Hepatocyte (in vitro differentiated cells): ENCODE measurements at regions not wholly inside any gene's neighbourhood (a gene's known extent, or its start where the extent isn't known, plus 50 kb on each side); places are given as distances from the start of the nearest gene placed in this dataset.

Source experiments
- DNase-seq: peaks from one replicate; pipeline ENCODE4 v3.0.0-alpha.2; 2016; ENCODE audit warnings: low spot score
- H2AFZ ChIP-seq: fragments of 200-600 bp; sonication (generic); 2 replicates; pipeline ENCODE4 v1.6.0; 2016; ENCODE audit warnings: antibody characterized with exemption, mild to moderate bottlenecking
- H3K27ac ChIP-seq: fragments of 200-600 bp; sonication (generic); 2 replicates; pipeline ENCODE4 v1.5.1; 2016; ENCODE audit warnings: mild to moderate bottlenecking
- H3K27me3 ChIP-seq: fragments of 200-600 bp; sonication (generic); 2 replicates; pipeline ENCODE4 v1.6.1; 2016
- H3K36me3 ChIP-seq: fragments of 200-600 bp; sonication (generic); replicated peaks from 2 replicates; pipeline ENCODE4 v1.5.1; 2016; ENCODE audit warnings: low read depth; ENCODE audit not compliant: insufficient read depth
- H3K4me1 ChIP-seq: fragments of 200-600 bp; sonication (generic); 2 replicates; pipeline ENCODE4 v1.5.1; 2016; ENCODE audit warnings: mild to moderate bottlenecking, moderate library complexity; ENCODE audit not compliant: insufficient read depth
- H3K4me2 ChIP-seq: fragments of 200-600 bp; sonication (generic); 2 replicates; pipeline ENCODE4 v1.6.0; 2016
- H3K4me3 ChIP-seq: fragments of 200-600 bp; sonication (generic); 2 replicates; pipeline ENCODE4 v1.5.1; 2016; ENCODE audit warnings: mild to moderate bottlenecking
- H3K79me2 ChIP-seq: fragments of 200-600 bp; sonication (generic); 2 replicates; pipeline ENCODE4 v1.6.0; 2017; ENCODE audit warnings: mild to moderate bottlenecking
- H3K9me2 ChIP-seq: fragments of 200-600 bp; sonication (generic); replicated peaks from 2 replicates; pipeline ENCODE4 v1.6.0; 2017; ENCODE audit warnings: mild to moderate bottlenecking; ENCODE audit not compliant: insufficient read depth
- H3K9me3 ChIP-seq: fragments of 200-600 bp; sonication (generic); 2 replicates; pipeline ENCODE4 v1.5.1; 2016; ENCODE audit warnings: low read depth, mild to moderate bottlenecking
- H4K20me1 ChIP-seq: fragments of 200-600 bp; sonication (generic); 2 replicates; pipeline ENCODE4 v1.6.0; 2016; ENCODE audit warnings: mild to moderate bottlenecking; ENCODE audit not compliant: insufficient read depth, poor library complexity, severe bottlenecking
- CTCF ChIP-seq: fragments of 200-600 bp; sonication (generic); IDR thresholded peaks from 2 replicates; pipeline ENCODE4 v1.5.1; 2016; ENCODE audit warnings: antibody characterized with exemption, mild to moderate bottlenecking; ENCODE audit not compliant: poor library complexity
- EZH2 ChIP-seq: fragments of 200-600 bp; sonication (generic); IDR thresholded peaks from 2 replicates; pipeline ENCODE4 v1.6.1; 2016; ENCODE audit warnings: antibody characterized with exemption, mild to moderate bottlenecking, borderline replicate concordance
- EZH2phosphoT487 ChIP-seq: fragments of 200-600 bp; sonication (generic); IDR thresholded peaks from one replicate; pipeline ENCODE4 v1.6.1; 2018; ENCODE audit warnings: antibody characterized with exemption, mild to moderate bottlenecking, low read depth, moderate library complexity; ENCODE audit not compliant: unreplicated experiment, severe bottlenecking
- WGBS: methylation state at CpG from one replicate; pipeline ENCODE4 v1.1.6; 2016; ENCODE audit warnings: low lambda C conversion rate; ENCODE audit errors: missing lambda C conversion rate; 5-methylcytosine and 5-hydroxymethylcytosine counted together

GRCh38 chr5:3009605-3010004 is 258.1 kb upstream of the IRX2 start:
- no peak overlapping the region for H3K27ac ChIP-seq
- TF ChIP-seq CTCF (no peak), EZH2phosphoT487 (no peak), EZH2 (no peak)
- H3K27me3 ChIP-seq, result no peaks in the 10 kb centered on the region
- no peaks in the 10 kb centered on the region for H3K79me2 ChIP-seq
- H4K20me1 ChIP-seq, result no peaks in the 10 kb centered on the region
- H3K9me2 ChIP-seq, result no peaks in the 10 kb centered on the region
- H3K4me1 ChIP-seq, result no peaks in the 10 kb centered on the region
- 76% methylated on average over 6 of the region's 6 CpGs for WGBS
- H3K4me2 ChIP-seq, result no peak overlapping the region
- H2AFZ ChIP-seq, result no peak overlapping the region
- no peaks in the 10 kb centered on the region for H3K9me3 ChIP-seq
- no peaks in the 10 kb centered on the region for H3K36me3 ChIP-seq
- DNase-seq, result no peak
- H3K4me3 ChIP-seq, result no peak overlapping the region

- no peak for TF ChIP-seq CTCF
- no peak for TF ChIP-seq EZH2phosphoT487
- no peak for TF ChIP-seq EZH2
- Histone ChIP-seq H3K79me2 (no peaks in the 10 kb centered on the region), H3K27ac (no peak overlapping the region), H2AFZ (no peak overlapping the region), H3K9me2 (no peaks in the 10 kb centered on the region), H4K20me1 (no peaks in the 10 kb centered on the region), H3K36me3 (no peaks in the 10 kb centered on the region), H3K27me3 (no peaks in the 10 kb centered on the region), H3K4me2 (no peak overlapping the region), H3K9me3 (no peaks in the 10 kb centered on the region), H3K4me3 (no peak overlapping the region), H3K4me1 (no peaks in the 10 kb centered on the region)
- DNase-seq, result no peak
- WGBS, result 52% methylated on average over 3 of the region's 3 CpGs
Observed at GRCh38 chr5:3007577-3007976, 256.1 kb upstream of the IRX2 start.

GRCh38 chr5:3006961-3007551 is 255.6 kb upstream of the IRX2 start:
- H4K20me1 ChIP-seq, result no peaks in the 10 kb centered on the region
- H3K36me3 ChIP-seq, result no peaks in the 10 kb centered on the region
- no peak overlapping the region for H3K27ac ChIP-seq
- no peaks in the 10 kb centered on the region for H3K9me3 ChIP-seq
- no peaks in the 10 kb centered on the region for H3K27me3 ChIP-seq
- no peak overlapping the region for H3K4me3 ChIP-seq
- WGBS, result 85% methylated on average over 11 of the region's 11 CpGs
- no peak overlapping the region for H3K4me2 ChIP-seq
- DNase-seq, result no peak
- H3K79me2 ChIP-seq, result no peaks in the 10 kb centered on the region
- TF ChIP-seq EZH2phosphoT487 (no peak), EZH2 (no peak), CTCF (no peak)
- H2AFZ ChIP-seq, result no peak overlapping the region
- H3K4me1 ChIP-seq, result no peaks in the 10 kb centered on the region
- no peaks in the 10 kb centered on the region for H3K9me2 ChIP-seq
